GM23248 (cell line): ENCODE measurements at regions not wholly inside any gene's neighbourhood (a gene's known extent, or its start where the extent isn't known, plus 50 kb on each side); places are given as distances from the start of the nearest gene placed in this dataset.
A peak's percentile ranks its signal among the peaks of the same experiment; 100 is the strongest.

ENCODE experiments used
- DNase-seq: peaks from one replicate; pipeline ENCODE4 v3.0.0-alpha.2; 2015
- H2AFZ ChIP-seq: fragments of 200-600 bp; sonication (generic); 2 replicates; pipeline ENCODE4 v1.6.1; 2016; ENCODE audit warnings: antibody characterized with exemption
- H3F3A ChIP-seq: fragments of 200-600 bp; sonication (generic); 2 replicates; pipeline ENCODE4 v1.6.1; 2016; ENCODE audit warnings: mild to moderate bottlenecking, antibody characterized with exemption, mixed run types; ENCODE audit not compliant: insufficient read depth
- H3K27ac ChIP-seq: fragments of 200-600 bp; sonication (generic); 2 replicates; pipeline ENCODE4 v1.5.1; 2016; ENCODE audit warnings: mild to moderate bottlenecking
- H3K27me3 ChIP-seq: fragments of 200-600 bp; sonication (generic); replicated peaks from 2 replicates; pipeline ENCODE4 v1.6.1; 2016; ENCODE audit warnings: mild to moderate bottlenecking; ENCODE audit not compliant: insufficient read depth
- H3K36me3 ChIP-seq: fragments of 200-600 bp; sonication (generic); 2 replicates; pipeline ENCODE4 v1.6.1; 2016; ENCODE audit warnings: low read depth, mild to moderate bottlenecking
- H3K4me1 ChIP-seq: fragments of 200-600 bp; sonication (generic); 2 replicates; pipeline ENCODE4 v1.6.1; 2016; ENCODE audit warnings: mild to moderate bottlenecking; ENCODE audit not compliant: insufficient read depth
- H3K4me2 ChIP-seq: fragments of 200-600 bp; sonication (generic); one replicate; pipeline ENCODE4 v1.6.1; 2016; ENCODE audit warnings: mild to moderate bottlenecking; ENCODE audit not compliant: unreplicated experiment
- H3K4me3 ChIP-seq: fragments of 200-600 bp; sonication (generic); 2 replicates; pipeline ENCODE4 v1.5.1; 2016; ENCODE audit warnings: mild to moderate bottlenecking
- H3K79me2 ChIP-seq: fragments of 200-600 bp; sonication (generic); 2 replicates; pipeline ENCODE4 v1.6.1; 2016; ENCODE audit warnings: mild to moderate bottlenecking; ENCODE audit not compliant: insufficient read depth
- H3K9ac ChIP-seq: fragments of 200-600 bp; sonication (generic); 2 replicates; pipeline ENCODE4 v1.6.1; 2016; ENCODE audit warnings: mild to moderate bottlenecking
- H3K9me2 ChIP-seq: fragments of 200-600 bp; sonication (generic); 2 replicates; pipeline ENCODE4 v1.6.1; 2016; ENCODE audit warnings: mixed run types, mild to moderate bottlenecking, moderate library complexity; ENCODE audit not compliant: insufficient read depth
- H3K9me3 ChIP-seq: fragments of 200-600 bp; sonication (generic); one replicate; pipeline ENCODE4 v1.6.1; 2017; ENCODE audit warnings: low read depth
- H4K20me1 ChIP-seq: fragments of 200-600 bp; sonication (generic); 2 replicates; pipeline ENCODE4 v1.6.0; 2016; ENCODE audit not compliant: insufficient read depth
- EZH2 ChIP-seq: fragments of 200-600 bp; sonication (generic); IDR thresholded peaks from 2 replicates; pipeline ENCODE4 v1.6.1; 2018; ENCODE audit warnings: antibody characterized with exemption, mild to moderate bottlenecking; ENCODE audit not compliant: insufficient read depth, poor library complexity, severe bottlenecking
- EZH2phosphoT487 ChIP-seq: fragments of 200-600 bp; sonication (generic); IDR thresholded peaks from 2 replicates; pipeline ENCODE4 v1.6.1; 2018; ENCODE audit warnings: antibody characterized with exemption, moderate library complexity, mild to moderate bottlenecking, low read depth; ENCODE audit not compliant: insufficient read depth
- WGBS, 2 experiments: methylation state at CpG; one replicate each; pipeline ENCODE4 v1.1.6; 2015 to 2017; ENCODE audit warnings: low lambda C conversion rate in 2 of 2, low coverage in 1 of 2; ENCODE audit errors: missing lambda C conversion rate in 2 of 2; 5-methylcytosine and 5-hydroxymethylcytosine counted together
- in situ Hi-C: fragments of 300-500 bp; cut with MboI; formaldehyde crosslinking; loops from 2 replicates; pipeline ENCODE4 v1.15.0; 2020

DNA sequence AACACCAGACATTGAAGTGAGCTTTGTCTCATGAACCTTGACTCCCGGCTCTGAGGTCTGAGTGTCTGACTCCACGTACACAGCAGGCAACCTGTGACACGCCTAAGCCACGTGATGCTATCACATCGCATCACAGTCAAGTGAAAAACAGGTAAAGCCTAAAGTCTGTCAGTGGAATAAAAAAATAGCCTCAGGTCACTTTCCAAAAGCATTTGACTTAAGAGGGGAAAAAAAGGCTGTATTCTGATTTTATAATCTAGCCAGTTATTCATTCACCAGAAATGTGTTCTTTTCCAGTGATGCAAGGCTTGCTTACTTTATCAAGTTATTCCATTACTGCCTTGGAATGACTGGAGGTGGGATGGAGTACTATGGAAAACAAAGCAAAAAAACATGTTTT lies 163.2 kb upstream of the HMCN1 start:
- Histone ChIP-seq H3K79me2 (no peaks in the 10 kb centered on the region), H3K9me2 (no peaks in the 10 kb centered on the region), H2AFZ (no peak overlapping the region), H3K9me3 (no peaks in the 10 kb centered on the region), H3K9ac (no peak overlapping the region), H3K36me3 (no peaks in the 10 kb centered on the region), H3K27me3 (no peaks in the 10 kb centered on the region), H3F3A (no peaks in the 10 kb centered on the region), H3K4me2 (no peak overlapping the region), H3K4me1 (peaks cover 35% of the 10 kb centered on the region), H3K27ac (no peak overlapping the region), H4K20me1 (no peaks in the 10 kb centered on the region), H3K4me3 (no peak overlapping the region)
- no peak for TF ChIP-seq EZH2phosphoT487
- no peak for TF ChIP-seq EZH2
- 94 to 97% methylated on average over 5 of the region's 5 CpGs for WGBS, 2 experiments
- in situ Hi-C loops, result no loop called here
- DNase-seq, result peak; percentile 31

DNA sequence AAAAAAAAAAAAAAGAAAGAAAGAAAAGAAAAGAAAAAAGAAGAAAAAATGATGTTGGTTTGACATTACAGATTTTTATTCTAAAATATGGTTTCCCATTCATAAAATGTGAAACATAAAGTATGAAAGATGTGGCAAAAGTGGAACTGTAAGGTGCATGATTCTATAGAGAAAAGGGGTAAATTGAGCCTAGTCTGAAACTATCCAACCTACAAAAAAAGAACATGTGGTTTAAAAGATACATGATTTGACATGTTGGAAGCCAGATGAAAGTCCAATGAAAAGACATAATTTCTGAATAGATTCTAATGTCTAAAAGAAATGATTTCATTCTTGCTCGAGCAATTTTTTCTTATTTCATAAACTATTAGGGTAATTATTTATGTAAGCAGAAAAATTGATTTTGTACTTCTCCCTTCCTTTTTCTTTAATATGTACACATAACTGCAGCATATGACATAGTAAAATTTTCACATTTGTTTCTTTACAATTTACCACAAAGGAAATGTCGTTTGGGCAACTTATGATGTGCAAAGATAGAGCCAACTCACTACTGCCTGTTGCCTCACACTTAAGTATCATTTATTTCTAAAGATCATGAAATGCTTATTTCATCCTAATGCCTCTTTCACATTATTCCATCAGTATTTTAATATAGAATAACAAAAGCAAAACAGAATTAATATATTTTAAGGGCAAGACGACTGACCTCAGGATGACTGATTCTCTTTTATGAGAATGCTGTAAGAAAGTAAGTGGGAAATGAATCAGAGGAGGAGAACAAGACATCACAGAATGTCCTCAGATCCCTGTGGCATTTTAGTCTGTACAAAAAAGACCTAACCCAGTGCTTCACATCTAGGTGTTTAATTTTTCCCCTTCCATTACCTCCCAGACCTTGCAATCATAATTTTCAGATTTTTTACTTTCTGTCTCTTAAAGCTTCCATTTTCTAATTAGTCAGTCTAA lies 165.8 kb upstream of the HMCN1 start:
- Histone ChIP-seq H4K20me1 (no peaks in the 10 kb centered on the region), H3K9me3 (no peaks in the 10 kb centered on the region), H3K27ac (peak overlapping the region; percentile 16; the same call in 1 of the 2 replicates), H3K36me3 (no peaks in the 10 kb centered on the region), H2AFZ (no peak overlapping the region), H3K9me2 (no peaks in the 10 kb centered on the region), H3K79me2 (no peaks in the 10 kb centered on the region), H3K4me1 (peaks cover 30% of the 10 kb centered on the region), H3K9ac (no peak overlapping the region), H3F3A (no peaks in the 10 kb centered on the region), H3K27me3 (no peaks in the 10 kb centered on the region), H3K4me2 (no peak overlapping the region), H3K4me3 (no peak overlapping the region)
- TF ChIP-seq EZH2 (no peak), EZH2phosphoT487 (no peak)
- in situ Hi-C loops, result no loop called here
- DNase-seq, result peak; percentile 51
- 51 to 63% methylated on average over 3 of the region's 3 CpGs for WGBS, 2 experiments

DNA sequence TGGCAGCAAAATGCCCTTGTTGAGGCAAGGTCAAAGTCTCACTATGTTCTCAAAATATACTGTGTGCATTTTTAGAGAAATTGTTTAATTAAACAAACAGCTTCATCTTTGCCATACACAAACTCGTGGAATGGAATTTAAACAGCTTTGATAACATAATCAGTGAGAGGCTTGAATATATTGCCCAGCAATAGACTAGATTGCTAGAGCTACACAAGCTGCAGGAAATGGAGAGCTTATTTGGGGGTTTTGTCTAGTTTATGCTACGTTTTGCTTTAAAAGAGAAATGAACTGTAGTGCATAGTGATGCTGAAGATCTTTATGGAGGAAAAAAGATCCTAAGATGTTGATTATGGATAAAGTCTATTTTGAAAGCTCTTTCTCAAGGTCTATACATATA lies 166.8 kb upstream of the HMCN1 start:
- H3K9me2 ChIP-seq, result no peaks in the 10 kb centered on the region
- WGBS, 2 experiments, result 70 to 77% methylated on average over 2 of the region's 2 CpGs
- H3K27me3 ChIP-seq, result no peaks in the 10 kb centered on the region
- TF ChIP-seq EZH2, result no peak
- no peak for TF ChIP-seq EZH2phosphoT487
- DNase-seq, result no peak
- H3K9me3 ChIP-seq, result no peaks in the 10 kb centered on the region
- in situ Hi-C loops, result no loop called here
- H2AFZ ChIP-seq, result no peak overlapping the region
- H3K36me3 ChIP-seq, result no peaks in the 10 kb centered on the region
- no peaks in the 10 kb centered on the region for H3F3A ChIP-seq
- H3K9ac ChIP-seq, result no peak overlapping the region
- no peak overlapping the region for H3K4me3 ChIP-seq
- peak overlapping the region; percentile 46 for H3K27ac ChIP-seq
- H3K4me1 ChIP-seq, result peaks cover 30% of the 10 kb centered on the region
- no peaks in the 10 kb centered on the region for H3K79me2 ChIP-seq
- H4K20me1 ChIP-seq, result no peaks in the 10 kb centered on the region
- no peak overlapping the region for H3K4me2 ChIP-seq

DNA sequence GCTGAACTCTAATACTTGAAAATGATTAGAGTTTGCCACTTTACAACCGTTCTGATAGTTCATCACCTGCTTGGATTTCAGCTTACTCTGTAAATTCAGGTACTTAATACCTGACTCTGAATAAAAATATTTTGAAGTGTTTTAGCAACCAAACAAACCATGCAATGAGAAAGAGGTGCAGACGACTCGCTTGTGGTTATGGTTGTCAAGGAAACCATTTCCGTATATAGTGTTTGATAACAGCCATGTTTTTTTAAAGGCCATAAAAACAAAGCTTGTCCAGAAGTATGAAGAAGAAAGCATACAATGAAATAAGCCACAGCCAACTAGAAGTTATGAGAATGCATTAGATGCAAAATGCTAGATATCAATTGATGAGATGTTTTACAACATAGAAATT lies 167.2 kb upstream of the HMCN1 start:
- Histone ChIP-seq H3K9me2 (no peaks in the 10 kb centered on the region), H3K4me2 (no peak overlapping the region), H2AFZ (no peak overlapping the region), H3K27ac (peak overlapping the region; percentile 46), H3K79me2 (no peaks in the 10 kb centered on the region), H3K4me3 (no peak overlapping the region), H3K27me3 (no peaks in the 10 kb centered on the region), H3K4me1 (peaks cover 30% of the 10 kb centered on the region), H3F3A (no peaks in the 10 kb centered on the region), H3K9ac (0 out of 2 replicates have a peak overlapping the region, but pooled peaks have one; percentile 6), H4K20me1 (no peaks in the 10 kb centered on the region), H3K36me3 (no peaks in the 10 kb centered on the region), H3K9me3 (no peaks in the 10 kb centered on the region)
- DNase-seq, result peak; percentile 82
- in situ Hi-C loops, result no loop called here
- TF ChIP-seq EZH2phosphoT487 (no peak), EZH2 (no peak)
- WGBS, 2 experiments, result 18 to 21% methylated on average over 4 of the region's 4 CpGs
